H9 (cell line): ENCODE measurements at regions not wholly inside any gene's neighbourhood (a gene's known extent, or its start where the extent isn't known, plus 50 kb on each side); places are given as distances from the start of the nearest gene placed in this dataset.

Experiments used
- DNase-seq: peaks from one replicate; pipeline ENCODE4 v3.0.0-alpha.2; 2017
- H2AFZ ChIP-seq: one replicate; pipeline ENCODE4 v1.6.1; 2013; ENCODE audit warnings: mild to moderate bottlenecking, low read length, control low read depth, moderate library complexity
- H2AK5ac ChIP-seq: 2 replicates; pipeline ENCODE4 v1.6.1; 2013; ENCODE audit warnings: low read length, control low read depth, mixed read lengths; ENCODE audit not compliant: insufficient read length
- H2BK120ac ChIP-seq: one replicate; pipeline ENCODE4 v1.6.1; 2013; ENCODE audit warnings: low read depth, mild to moderate bottlenecking, low read length, control low read depth, inconsistent platforms; ENCODE audit not compliant: poor library complexity, severe bottlenecking
- H2BK12ac ChIP-seq: 2 replicates; pipeline ENCODE4 v1.6.1; 2013; ENCODE audit warnings: low read length, control low read depth, mixed read lengths, low read depth; ENCODE audit not compliant: insufficient read length
- H2BK15ac ChIP-seq: 2 replicates; pipeline ENCODE4 v1.6.1; 2013; ENCODE audit warnings: low read depth, low read length, control low read depth
- H2BK20ac ChIP-seq: one replicate; pipeline ENCODE4 v1.6.1; 2013; ENCODE audit warnings: low read depth, mild to moderate bottlenecking, low read length, control low read depth, inconsistent platforms; ENCODE audit not compliant: poor library complexity, severe bottlenecking
- H2BK5ac ChIP-seq: 2 replicates; pipeline ENCODE4 v1.6.1; 2013; ENCODE audit warnings: low read length, control low read depth, mixed read lengths; ENCODE audit not compliant: insufficient read length
- H3K14ac ChIP-seq: 2 replicates; pipeline ENCODE4 v1.6.1; 2013; ENCODE audit warnings: low read length, control low read depth; ENCODE audit not compliant: insufficient read depth
- H3K18ac ChIP-seq: 2 replicates; pipeline ENCODE4 v1.6.1; 2013; ENCODE audit warnings: low read depth, mild to moderate bottlenecking, mixed read lengths, low read length, control low read depth; ENCODE audit not compliant: insufficient read length
- H3K23ac ChIP-seq: 2 replicates; pipeline ENCODE4 v1.6.1; 2013; ENCODE audit warnings: low read length, control low read depth, mixed read lengths, low read depth; ENCODE audit not compliant: insufficient read length
- H3K23me2 ChIP-seq: 2 replicates; pipeline ENCODE4 v1.6.1; 2013; ENCODE audit warnings: low read depth, mild to moderate bottlenecking, mixed read lengths, low read length, control low read depth; ENCODE audit not compliant: insufficient read length, poor library complexity, severe bottlenecking
- H3K27ac ChIP-seq: 2 replicates; pipeline ENCODE4 v1.5.1; 2013; ENCODE audit warnings: low read length, control low read depth, mixed read lengths, low read depth; ENCODE audit not compliant: insufficient read length
- H3K27me3 ChIP-seq: 2 replicates; pipeline ENCODE4 v1.6.1; 2013; ENCODE audit warnings: low read length, control low read depth, inconsistent platforms; ENCODE audit not compliant: insufficient read depth
- H3K4ac ChIP-seq: 2 replicates; pipeline ENCODE4 v1.6.1; 2013; ENCODE audit warnings: low read depth, mild to moderate bottlenecking, control low read depth, inconsistent platforms, low read length, moderate library complexity
- H3K4me1 ChIP-seq: 2 replicates; pipeline ENCODE4 v1.6.1; 2013; ENCODE audit warnings: low read length, control low read depth, inconsistent platforms; ENCODE audit not compliant: insufficient read depth
- H3K4me2 ChIP-seq: 2 replicates; pipeline ENCODE4 v1.6.1; 2013; ENCODE audit warnings: low read length, control low read depth, mixed read lengths; ENCODE audit not compliant: insufficient read length, insufficient read depth
- H3K56ac ChIP-seq: 2 replicates; pipeline ENCODE4 v1.6.1; 2013; ENCODE audit warnings: low read depth, mild to moderate bottlenecking, mixed read lengths, low read length, control low read depth; ENCODE audit not compliant: insufficient read length
- H3K79me1 ChIP-seq: 2 replicates; pipeline ENCODE4 v1.6.1; 2013; ENCODE audit warnings: low read depth, mild to moderate bottlenecking, moderate library complexity, low read length, control low read depth, inconsistent platforms; ENCODE audit not compliant: insufficient read depth, poor library complexity, severe bottlenecking
- H3K79me2 ChIP-seq: 2 replicates; pipeline ENCODE4 v1.6.1; 2013; ENCODE audit warnings: low read length, control low read depth, inconsistent platforms; ENCODE audit not compliant: insufficient read depth
- H3K9ac ChIP-seq: 2 replicates; pipeline ENCODE4 v1.6.1; 2013; ENCODE audit warnings: low read length, control low read depth, mixed read lengths; ENCODE audit not compliant: insufficient read length; ENCODE audit errors: extremely low read depth
- H3K9me3 ChIP-seq: one replicate; pipeline ENCODE4 v1.6.1; 2013; ENCODE audit warnings: low read depth, low read length, inconsistent platforms; ENCODE audit not compliant: control insufficient read depth
- H3T11ph ChIP-seq: one replicate; pipeline ENCODE4 v1.6.1; 2013; ENCODE audit warnings: mild to moderate bottlenecking, low read length, control low read depth, inconsistent platforms
- H4K20me1 ChIP-seq: one replicate; pipeline ENCODE4 v1.6.1; 2013; ENCODE audit not compliant: control insufficient read depth, insufficient read length, insufficient read depth
- H4K5ac ChIP-seq: 2 replicates; pipeline ENCODE4 v1.6.1; 2013; ENCODE audit warnings: low read depth, mild to moderate bottlenecking, mixed read lengths, low read length, control low read depth; ENCODE audit not compliant: insufficient read length
- H4K8ac ChIP-seq: replicated peaks from 2 replicates; pipeline ENCODE4 v1.6.1; 2013; ENCODE audit warnings: low read length, control low read depth, mixed read lengths, low read depth; ENCODE audit not compliant: insufficient read length
- H4K91ac ChIP-seq: 2 replicates; pipeline ENCODE4 v1.6.1; 2013; ENCODE audit warnings: low read depth, mild to moderate bottlenecking, moderate library complexity, mixed read lengths, low read length, control low read depth; ENCODE audit not compliant: insufficient read length
- H3K27ac Mint-ChIP-seq, 3 experiments: 2 replicates in 2 of 3; 3 replicates in 1 of 3; pipeline ENCODE4 v1.8.0; 2020 to 2021; ENCODE audit warnings: mixed read lengths in 3 of 3, mild to moderate bottlenecking in 1 of 3, moderate library complexity in 1 of 3
- H3K27me3 Mint-ChIP-seq: 2 replicates; pipeline ENCODE4 v1.8.0; 2021; ENCODE audit warnings: low read depth, mild to moderate bottlenecking, moderate library complexity, mixed read lengths
- H3K36me3 Mint-ChIP-seq, 3 experiments: 2 replicates in 2 of 3; 3 replicates in 1 of 3; pipeline ENCODE4 v1.8.0; 2020 to 2021; ENCODE audit warnings: low read depth in 3 of 3, mixed read lengths in 3 of 3; ENCODE audit not compliant: insufficient read depth in 1 of 3
- H3K4me1 Mint-ChIP-seq, 2 experiments: 2 replicates each; pipeline ENCODE4 v1.8.0; 2020; ENCODE audit warnings: mixed read lengths in 2 of 2
- H3K4me3 Mint-ChIP-seq, 2 experiments: 2 replicates in 1 of 2; 3 replicates in 1 of 2; pipeline ENCODE4 v1.8.0; 2020 to 2021; ENCODE audit warnings: mild to moderate bottlenecking in 2 of 2, mixed read lengths in 2 of 2, moderate library complexity in 1 of 2
- H3K9me3 Mint-ChIP-seq, 2 experiments: 2 replicates in 1 of 2; 3 replicates in 1 of 2; pipeline ENCODE4 v1.8.0; 2020; ENCODE audit warnings: mild to moderate bottlenecking in 2 of 2, mixed read lengths in 2 of 2, moderate library complexity in 1 of 2
- WGBS: extraction: QIAGEN DNeasy Blood & Tissue Kit; methylation state at CpG from one replicate; pipeline ENCODE4 v1.1.7; 2013; ENCODE audit warnings: missing lambda C conversion rate, low lambda C conversion rate, mixed read lengths; ENCODE audit not compliant: insufficient read length; ENCODE audit errors: extremely low coverage; 5-methylcytosine and 5-hydroxymethylcytosine counted together
- TF ChIP-seq, protein P1 (sequence below): fragments of 200-600 bp; sonication (generic); conservative IDR thresholded peaks from 3 replicates; pipeline ENCODE4 v1.8.0; 2021; ENCODE audit warnings: antibody characterized with exemption, mild to moderate bottlenecking

DNA sequence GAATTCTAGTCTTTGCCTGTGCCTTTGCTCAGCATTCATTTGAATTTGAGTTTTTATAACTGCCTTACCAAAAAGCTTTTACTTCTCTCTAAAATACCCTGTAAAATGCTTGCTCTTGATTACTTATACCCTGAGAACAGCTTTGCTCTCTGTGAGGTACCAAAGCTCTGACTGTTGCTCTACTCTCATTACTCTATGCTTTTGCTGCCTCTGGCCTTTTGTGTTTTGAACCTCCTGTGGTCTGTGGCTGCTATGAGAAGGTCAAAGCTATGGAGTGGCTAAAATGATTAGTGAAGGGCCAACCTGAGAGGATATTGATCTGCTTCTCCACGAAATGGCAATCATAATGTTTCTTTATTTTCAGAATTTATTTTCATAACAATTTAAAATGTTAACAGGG is 375.6 kb upstream of the IMPG1 start:
- Histone ChIP-seq H3K27ac (no peak overlapping the region), H3K4me2 (no peak overlapping the region), H3K4me1 (no peaks in the 10 kb centered on the region), H2BK20ac (no peak overlapping the region), H3K79me2 (no peaks in the 10 kb centered on the region), H2AFZ (no peak overlapping the region), H4K5ac (no peak overlapping the region), H2BK5ac (no peak overlapping the region), H2AK5ac (no peak overlapping the region), H3K18ac (no peak overlapping the region), H4K20me1 (no peaks in the 10 kb centered on the region), H4K91ac (no peak overlapping the region), H3K4ac (no peak overlapping the region), H3K27me3 (no peaks in the 10 kb centered on the region), H3K79me1 (no peaks in the 10 kb centered on the region), H3K56ac (no peak overlapping the region), H3K9me3 (no peaks in the 10 kb centered on the region), H3K23ac (no peak overlapping the region), H3K14ac (no peak overlapping the region; the same call in 1 of the 2 replicates), H3K23me2 (no peaks in the 10 kb centered on the region), H3T11ph (no peak overlapping the region), H3K9ac (no peak overlapping the region), H2BK12ac (no peak overlapping the region), H2BK120ac (no peak overlapping the region), H4K8ac (no peak overlapping the region), H2BK15ac (no peak overlapping the region)
- Mint-ChIP-seq H3K4me1 (peaks cover 7% of the 10 kb centered on the region in 2 experiments), H3K4me3 (no peak overlapping the region), H3K9me3 (peaks cover 4 to 9% of the 10 kb centered on the region in 2 experiments; a peak in 4 of 5 replicates), H3K27ac (0 out of 7 replicates have a peak overlapping the region, but pooled peaks of 1 of the 3 experiments have one; percentile 50), H3K36me3 (peaks cover 0 to 8% (median 2%) of the 10 kb centered on the region in 3 experiments; a peak in 4 of 7 replicates), H3K27me3 (no peaks in the 10 kb centered on the region)
- no peak for DNase-seq
- no CpG with 5 or more reads among the region's 1 CpG for WGBS
- TF ChIP-seq, protein P1, sequence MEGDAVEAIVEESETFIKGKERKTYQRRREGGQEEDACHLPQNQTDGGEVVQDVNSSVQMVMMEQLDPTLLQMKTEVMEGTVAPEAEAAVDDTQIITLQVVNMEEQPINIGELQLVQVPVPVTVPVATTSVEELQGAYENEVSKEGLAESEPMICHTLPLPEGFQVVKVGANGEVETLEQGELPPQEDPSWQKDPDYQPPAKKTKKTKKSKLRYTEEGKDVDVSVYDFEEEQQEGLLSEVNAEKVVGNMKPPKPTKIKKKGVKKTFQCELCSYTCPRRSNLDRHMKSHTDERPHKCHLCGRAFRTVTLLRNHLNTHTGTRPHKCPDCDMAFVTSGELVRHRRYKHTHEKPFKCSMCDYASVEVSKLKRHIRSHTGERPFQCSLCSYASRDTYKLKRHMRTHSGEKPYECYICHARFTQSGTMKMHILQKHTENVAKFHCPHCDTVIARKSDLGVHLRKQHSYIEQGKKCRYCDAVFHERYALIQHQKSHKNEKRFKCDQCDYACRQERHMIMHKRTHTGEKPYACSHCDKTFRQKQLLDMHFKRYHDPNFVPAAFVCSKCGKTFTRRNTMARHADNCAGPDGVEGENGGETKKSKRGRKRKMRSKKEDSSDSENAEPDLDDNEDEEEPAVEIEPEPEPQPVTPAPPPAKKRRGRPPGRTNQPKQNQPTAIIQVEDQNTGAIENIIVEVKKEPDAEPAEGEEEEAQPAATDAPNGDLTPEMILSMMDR = no peak
